GM21576 (cell line): ENCODE measurements at regions not wholly inside any gene's neighbourhood (a gene's known extent, or its start where the extent isn't known, plus 50 kb on each side); places are given as distances from the start of the nearest gene placed in this dataset.
A peak's percentile ranks its signal among the peaks of the same experiment; 100 is the strongest.
"Not testable (repeated sequence)": the region's sequence is repeated elsewhere in the genome, so short reads cannot be mapped to it uniquely, and the experiment has no call there.

Source experiments
- ATAC-seq: cut with Tn5 transposase; IDR thresholded peaks from one replicate; pipeline ENCODE4 v1.9.1; 2021; ENCODE audit warnings: mild to moderate bottlenecking, moderate library complexity; ENCODE audit not compliant: unreplicated experiment

- no peak for ATAC-seq
Measured at GRCh38 chrX:130550351-130550750, 148.6 kb downstream of the RBMX2 start.

DNA sequence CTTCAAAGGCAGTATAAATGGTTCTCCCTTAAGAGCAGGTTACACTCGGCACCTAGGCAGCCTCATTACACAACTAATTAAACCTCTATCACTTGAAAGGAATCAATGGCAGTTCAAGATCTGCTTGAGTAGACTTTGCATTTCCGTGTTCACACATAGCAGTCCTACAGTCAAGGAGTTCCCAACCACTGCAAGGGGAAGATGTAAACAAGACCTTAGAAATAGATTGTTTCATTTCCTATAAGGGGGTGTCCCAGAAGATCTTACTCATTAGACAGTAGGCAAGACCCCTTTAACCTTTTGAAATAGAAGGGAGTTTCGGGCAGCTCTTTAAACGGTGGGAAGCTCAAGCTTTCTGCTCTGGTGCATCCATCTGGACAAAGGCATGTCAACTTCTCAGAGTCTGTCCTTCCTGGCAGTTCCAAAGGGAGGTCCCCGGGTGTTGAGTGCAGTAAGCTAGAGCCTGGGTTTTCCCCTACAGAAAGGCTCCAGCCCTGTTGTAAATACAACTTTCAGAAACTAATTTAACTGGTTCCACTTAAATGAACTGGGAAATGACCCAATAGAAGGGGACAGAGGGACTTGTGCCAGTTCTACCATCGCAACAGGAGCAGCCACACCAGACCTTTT is 150.8 kb downstream of the RBMX2 start:
- ATAC-seq, result peak; percentile 64

DNA sequence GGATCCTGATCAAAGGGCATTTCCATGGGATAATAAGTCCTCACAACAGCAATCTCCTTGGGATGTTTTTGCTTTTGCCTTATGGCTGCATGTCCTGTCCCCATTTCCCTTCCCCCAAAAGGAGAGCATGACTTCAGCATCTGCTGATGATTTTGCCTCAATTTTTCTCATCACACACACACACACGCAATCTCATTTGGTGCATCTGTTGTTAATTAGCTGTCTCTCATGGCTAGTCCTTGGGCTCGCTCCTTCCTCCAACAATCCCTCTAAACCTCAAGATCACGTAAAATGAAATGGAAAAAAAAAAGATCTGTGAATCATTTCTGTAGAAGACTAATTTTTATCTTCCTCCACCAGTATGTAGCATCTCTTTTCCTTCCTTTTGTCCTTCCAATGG is 153.6 kb downstream of the RBMX2 start:
- ATAC-seq, result no peak

DNA sequence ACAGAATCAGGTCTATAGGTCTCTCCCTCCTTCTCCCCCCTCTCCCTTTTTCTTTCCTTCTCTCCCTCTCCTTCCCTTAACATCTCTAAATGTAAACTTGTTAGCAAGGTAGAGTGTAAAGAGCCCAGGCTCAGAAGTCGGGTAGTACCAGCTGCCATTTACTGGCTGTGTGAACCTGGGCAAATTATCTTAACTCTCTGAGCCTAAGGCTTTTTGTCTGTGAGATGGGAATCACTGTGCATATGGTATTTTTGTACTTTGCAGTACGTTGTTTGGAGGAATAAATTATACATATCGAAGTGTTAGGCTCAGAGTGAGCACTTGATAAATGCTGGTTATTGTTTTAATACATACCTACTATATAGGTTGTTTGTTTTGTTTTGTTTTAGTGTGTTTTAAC is 154.0 kb downstream of the RBMX2 start:
- ATAC-seq, result no peak

DNA sequence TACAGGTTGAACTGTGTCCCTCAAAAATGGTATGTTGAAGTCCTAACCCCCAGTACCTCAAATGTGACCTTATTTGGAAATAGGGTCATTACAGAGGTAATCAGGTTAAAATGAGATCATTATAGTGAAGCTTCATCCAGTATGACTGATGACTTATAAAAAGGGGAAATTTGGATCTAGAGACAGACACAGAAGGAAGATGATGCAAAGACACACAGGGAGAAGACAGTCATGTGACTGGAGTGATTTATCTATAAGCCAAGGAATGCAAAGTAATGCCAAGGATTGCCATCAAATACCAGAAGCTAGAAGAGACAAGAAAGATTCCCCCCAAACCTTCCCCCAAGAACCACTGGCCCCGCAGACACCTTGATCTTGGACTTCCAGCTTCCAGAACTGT is 155.2 kb downstream of the RBMX2 start:
- ATAC-seq, result no peak

DNA sequence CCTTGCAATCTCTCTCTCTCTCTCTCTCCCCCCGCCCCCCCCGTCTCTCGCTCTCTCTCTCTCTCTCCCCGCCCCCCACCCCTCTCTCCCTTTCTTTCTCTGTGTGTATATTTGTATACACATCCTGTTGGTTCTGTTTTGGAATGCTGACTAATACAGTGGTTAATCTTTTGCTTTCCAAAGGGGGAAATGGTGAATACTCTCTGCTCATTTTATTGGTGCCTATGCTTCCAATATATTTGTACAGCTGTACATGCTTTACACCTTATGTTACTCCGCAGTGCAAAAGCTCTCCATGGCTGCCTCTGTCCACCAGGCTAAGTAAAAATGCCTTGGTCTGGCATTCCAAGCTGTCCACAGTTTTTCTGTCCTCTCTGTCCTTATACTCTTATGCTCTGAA is 158.8 kb downstream of the RBMX2 start:
- ATAC-seq, result no peak

GRCh38 chrX:130561930-130562329 is 160.1 kb downstream of the RBMX2 start:
- no peak for ATAC-seq

- ATAC-seq, result no peak
Measured at GRCh38 chrX:130563476-130563875, 161.7 kb downstream of the RBMX2 start.

DNA sequence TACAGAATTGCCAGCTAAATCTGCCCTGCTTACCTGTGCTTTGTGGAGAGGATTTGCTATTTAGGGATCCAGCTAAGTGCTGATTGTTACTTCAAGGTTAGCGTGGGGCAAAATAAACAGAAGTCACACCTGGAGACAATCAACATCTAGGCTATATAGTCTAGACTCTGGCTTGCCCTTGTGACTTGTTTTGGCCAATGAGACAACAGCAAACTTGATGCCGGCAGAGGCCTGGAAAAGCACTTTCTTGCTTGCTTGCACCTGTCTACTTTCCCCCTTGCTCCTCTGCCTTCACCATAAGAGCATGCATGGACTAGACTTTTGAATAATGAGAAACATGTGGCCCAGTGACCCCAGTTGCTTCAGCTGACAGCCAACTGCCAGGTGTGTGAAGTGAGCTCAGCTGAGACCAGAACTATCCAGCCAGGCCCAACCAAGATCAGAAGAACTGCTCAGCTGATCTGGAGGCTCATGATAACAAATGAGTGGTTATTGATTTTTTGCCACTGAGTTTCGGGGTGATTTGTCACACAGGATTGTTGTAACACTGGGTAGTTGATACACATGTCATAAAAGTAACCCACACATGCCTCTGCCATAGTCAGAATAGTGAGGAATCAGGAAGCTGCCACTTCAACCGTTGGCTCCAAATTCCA is 164.4 kb downstream of the RBMX2 start:
- ATAC-seq, result no peak

DNA sequence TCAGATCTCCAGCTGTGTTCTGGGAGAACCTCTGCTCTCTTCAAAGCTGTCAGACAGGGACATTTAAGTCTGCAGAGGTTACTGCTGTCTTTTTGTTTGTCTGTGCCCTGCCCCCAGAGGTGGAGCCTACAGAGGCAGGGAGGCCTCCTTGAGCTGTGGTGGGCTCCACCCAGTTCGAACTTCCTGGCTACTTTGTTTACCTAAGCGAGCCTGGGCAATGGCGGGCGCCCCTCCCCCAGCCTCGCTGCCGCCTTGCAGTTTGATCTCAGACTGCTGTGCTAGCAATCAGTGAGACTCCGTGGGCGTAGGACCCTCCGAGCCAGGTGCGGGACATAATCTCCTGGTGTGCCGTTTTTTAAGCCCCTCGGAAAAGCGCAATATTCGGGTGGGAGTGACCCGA is 171.2 kb downstream of the RBMX2 start:
- not testable (repeated sequence) for ATAC-seq
